Hepatocyte (in vitro differentiated cells): ENCODE measurements at regions not wholly inside any gene's neighbourhood (a gene's known extent, or its start where the extent isn't known, plus 50 kb on each side); places are given as distances from the start of the nearest gene placed in this dataset.

Experiments used
- DNase-seq: peaks from one replicate; pipeline ENCODE4 v3.0.0-alpha.2; 2016; ENCODE audit warnings: low spot score
- H2AFZ ChIP-seq: fragments of 200-600 bp; sonication (generic); 2 replicates; pipeline ENCODE4 v1.6.0; 2016; ENCODE audit warnings: antibody characterized with exemption, mild to moderate bottlenecking
- H3K27ac ChIP-seq: fragments of 200-600 bp; sonication (generic); 2 replicates; pipeline ENCODE4 v1.5.1; 2016; ENCODE audit warnings: mild to moderate bottlenecking
- H3K27me3 ChIP-seq: fragments of 200-600 bp; sonication (generic); 2 replicates; pipeline ENCODE4 v1.6.1; 2016
- H3K36me3 ChIP-seq: fragments of 200-600 bp; sonication (generic); replicated peaks from 2 replicates; pipeline ENCODE4 v1.5.1; 2016; ENCODE audit warnings: low read depth; ENCODE audit not compliant: insufficient read depth
- H3K4me1 ChIP-seq: fragments of 200-600 bp; sonication (generic); 2 replicates; pipeline ENCODE4 v1.5.1; 2016; ENCODE audit warnings: mild to moderate bottlenecking, moderate library complexity; ENCODE audit not compliant: insufficient read depth
- H3K4me2 ChIP-seq: fragments of 200-600 bp; sonication (generic); 2 replicates; pipeline ENCODE4 v1.6.0; 2016
- H3K4me3 ChIP-seq: fragments of 200-600 bp; sonication (generic); 2 replicates; pipeline ENCODE4 v1.5.1; 2016; ENCODE audit warnings: mild to moderate bottlenecking
- H3K79me2 ChIP-seq: fragments of 200-600 bp; sonication (generic); 2 replicates; pipeline ENCODE4 v1.6.0; 2017; ENCODE audit warnings: mild to moderate bottlenecking
- H3K9me2 ChIP-seq: fragments of 200-600 bp; sonication (generic); replicated peaks from 2 replicates; pipeline ENCODE4 v1.6.0; 2017; ENCODE audit warnings: mild to moderate bottlenecking; ENCODE audit not compliant: insufficient read depth
- H3K9me3 ChIP-seq: fragments of 200-600 bp; sonication (generic); 2 replicates; pipeline ENCODE4 v1.5.1; 2016; ENCODE audit warnings: low read depth, mild to moderate bottlenecking
- H4K20me1 ChIP-seq: fragments of 200-600 bp; sonication (generic); 2 replicates; pipeline ENCODE4 v1.6.0; 2016; ENCODE audit warnings: mild to moderate bottlenecking; ENCODE audit not compliant: insufficient read depth, poor library complexity, severe bottlenecking
- EZH2 ChIP-seq: fragments of 200-600 bp; sonication (generic); IDR thresholded peaks from 2 replicates; pipeline ENCODE4 v1.6.1; 2016; ENCODE audit warnings: antibody characterized with exemption, mild to moderate bottlenecking, borderline replicate concordance
- EZH2phosphoT487 ChIP-seq: fragments of 200-600 bp; sonication (generic); IDR thresholded peaks from one replicate; pipeline ENCODE4 v1.6.1; 2018; ENCODE audit warnings: antibody characterized with exemption, mild to moderate bottlenecking, low read depth, moderate library complexity; ENCODE audit not compliant: unreplicated experiment, severe bottlenecking
- WGBS: methylation state at CpG from one replicate; pipeline ENCODE4 v1.1.6; 2016; ENCODE audit warnings: low lambda C conversion rate; ENCODE audit errors: missing lambda C conversion rate; 5-methylcytosine and 5-hydroxymethylcytosine counted together
- TF ChIP-seq, protein P1 (sequence below): fragments of 200-600 bp; sonication (generic); IDR thresholded peaks from 2 replicates; pipeline ENCODE4 v1.5.1; 2016; ENCODE audit warnings: antibody characterized with exemption, mild to moderate bottlenecking; ENCODE audit not compliant: poor library complexity

DNA sequence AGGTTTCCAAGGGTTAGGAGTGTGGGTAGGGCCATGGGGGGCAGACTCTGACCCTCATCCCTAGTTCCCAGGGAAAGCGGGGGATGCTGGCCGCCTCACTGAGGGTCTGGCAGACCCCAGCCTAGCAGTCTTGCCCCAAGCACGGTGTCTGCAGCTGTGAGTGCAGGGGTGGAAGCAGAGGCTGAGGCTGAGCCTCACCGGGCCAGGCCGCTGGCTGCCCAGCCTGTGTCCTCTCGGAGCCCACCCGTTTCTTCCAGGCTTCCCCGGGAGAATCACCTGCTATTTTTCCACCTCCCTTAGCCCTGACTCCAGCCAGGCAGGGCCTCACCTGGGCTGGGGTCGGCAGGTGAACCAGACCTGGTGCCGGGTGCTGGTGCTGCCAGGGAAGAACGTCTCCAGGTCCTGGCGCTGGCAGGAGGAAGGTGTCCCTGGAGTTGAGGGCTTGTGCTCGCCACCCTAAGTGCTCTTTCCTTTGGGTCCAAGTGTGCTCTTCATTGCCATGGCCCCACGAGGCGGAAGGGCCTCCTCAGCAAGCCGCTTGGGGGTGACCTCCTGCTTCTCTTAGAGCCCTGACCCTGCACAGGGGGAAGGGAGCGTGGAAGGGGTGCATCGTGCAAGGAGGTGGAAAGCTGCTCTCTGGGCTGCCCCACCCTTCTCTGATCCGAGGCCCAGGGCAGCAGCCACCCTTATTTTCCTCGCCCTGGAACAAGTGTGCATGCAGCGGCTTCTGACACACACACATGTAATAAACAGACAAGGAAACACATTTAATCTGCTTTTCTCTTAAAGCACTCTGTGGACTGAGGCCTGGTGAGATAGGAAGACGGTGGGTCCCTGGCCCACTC lies 112.7 kb downstream of the FAM53A start:
- H3K27me3 ChIP-seq, result no peaks in the 10 kb centered on the region

DNA sequence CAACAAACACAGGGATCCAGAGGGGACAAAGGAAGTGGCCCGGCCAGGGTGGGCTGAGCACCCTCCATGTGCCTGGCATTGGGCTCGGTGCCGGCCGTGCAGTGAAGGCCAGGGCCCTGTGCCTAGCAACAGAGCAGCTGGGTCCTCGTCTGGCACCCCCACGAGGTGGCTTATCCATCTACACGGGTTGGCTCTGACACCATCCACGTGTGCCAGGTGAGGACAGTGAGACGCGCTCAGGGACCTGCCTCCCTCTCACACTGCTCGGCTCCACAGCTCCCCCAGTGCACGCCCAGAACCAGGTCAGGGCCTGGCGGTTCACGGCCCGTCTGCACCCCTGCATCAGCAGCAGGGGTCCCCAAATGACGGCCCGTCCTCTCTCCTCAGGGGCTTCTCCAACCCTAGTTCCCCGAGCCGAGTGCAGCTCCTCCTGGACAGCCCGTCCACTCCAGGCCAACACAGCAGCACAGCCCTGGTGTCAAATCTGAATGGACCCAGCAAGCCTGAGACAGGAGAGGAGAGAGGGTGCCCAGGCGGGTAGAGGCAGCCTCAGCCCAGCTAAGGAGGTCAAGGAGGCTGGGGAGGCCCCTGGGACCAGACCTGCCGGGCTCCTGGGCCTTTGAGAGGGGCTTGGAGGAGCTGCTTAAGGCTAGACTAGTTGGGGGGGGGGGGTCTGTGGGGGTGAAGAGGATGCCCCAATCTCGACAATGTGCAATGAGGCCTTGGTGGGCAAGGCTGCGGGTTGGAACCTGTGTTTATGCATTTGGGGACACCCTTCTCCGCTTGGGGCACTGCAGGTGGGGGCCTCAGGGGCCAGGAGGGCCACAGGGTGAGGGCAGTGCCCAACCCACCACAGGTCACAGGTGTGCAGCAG lies 113.6 kb downstream of the FAM53A start:
- WGBS, result 87% methylated on average over 24 of the region's 25 CpGs

More for the DNA sequence above, 112.7 kb downstream of the FAM53A start:
- Histone ChIP-seq H3K36me3 (no peaks in the 10 kb centered on the region), H2AFZ (no peak overlapping the region), H3K9me3 (no peaks in the 10 kb centered on the region), H3K4me2 (no peak overlapping the region), H3K27ac (no peak overlapping the region), H3K79me2 (no peaks in the 10 kb centered on the region), H3K4me3 (no peak overlapping the region), H4K20me1 (no peaks in the 10 kb centered on the region), H3K4me1 (no peaks in the 10 kb centered on the region), H3K9me2 (no peaks in the 10 kb centered on the region)
- TF ChIP-seq, protein P1, sequence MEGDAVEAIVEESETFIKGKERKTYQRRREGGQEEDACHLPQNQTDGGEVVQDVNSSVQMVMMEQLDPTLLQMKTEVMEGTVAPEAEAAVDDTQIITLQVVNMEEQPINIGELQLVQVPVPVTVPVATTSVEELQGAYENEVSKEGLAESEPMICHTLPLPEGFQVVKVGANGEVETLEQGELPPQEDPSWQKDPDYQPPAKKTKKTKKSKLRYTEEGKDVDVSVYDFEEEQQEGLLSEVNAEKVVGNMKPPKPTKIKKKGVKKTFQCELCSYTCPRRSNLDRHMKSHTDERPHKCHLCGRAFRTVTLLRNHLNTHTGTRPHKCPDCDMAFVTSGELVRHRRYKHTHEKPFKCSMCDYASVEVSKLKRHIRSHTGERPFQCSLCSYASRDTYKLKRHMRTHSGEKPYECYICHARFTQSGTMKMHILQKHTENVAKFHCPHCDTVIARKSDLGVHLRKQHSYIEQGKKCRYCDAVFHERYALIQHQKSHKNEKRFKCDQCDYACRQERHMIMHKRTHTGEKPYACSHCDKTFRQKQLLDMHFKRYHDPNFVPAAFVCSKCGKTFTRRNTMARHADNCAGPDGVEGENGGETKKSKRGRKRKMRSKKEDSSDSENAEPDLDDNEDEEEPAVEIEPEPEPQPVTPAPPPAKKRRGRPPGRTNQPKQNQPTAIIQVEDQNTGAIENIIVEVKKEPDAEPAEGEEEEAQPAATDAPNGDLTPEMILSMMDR, result no peak
- 73% methylated on average over 22 of the region's 22 CpGs for WGBS
- DNase-seq, result no peak

DNA sequence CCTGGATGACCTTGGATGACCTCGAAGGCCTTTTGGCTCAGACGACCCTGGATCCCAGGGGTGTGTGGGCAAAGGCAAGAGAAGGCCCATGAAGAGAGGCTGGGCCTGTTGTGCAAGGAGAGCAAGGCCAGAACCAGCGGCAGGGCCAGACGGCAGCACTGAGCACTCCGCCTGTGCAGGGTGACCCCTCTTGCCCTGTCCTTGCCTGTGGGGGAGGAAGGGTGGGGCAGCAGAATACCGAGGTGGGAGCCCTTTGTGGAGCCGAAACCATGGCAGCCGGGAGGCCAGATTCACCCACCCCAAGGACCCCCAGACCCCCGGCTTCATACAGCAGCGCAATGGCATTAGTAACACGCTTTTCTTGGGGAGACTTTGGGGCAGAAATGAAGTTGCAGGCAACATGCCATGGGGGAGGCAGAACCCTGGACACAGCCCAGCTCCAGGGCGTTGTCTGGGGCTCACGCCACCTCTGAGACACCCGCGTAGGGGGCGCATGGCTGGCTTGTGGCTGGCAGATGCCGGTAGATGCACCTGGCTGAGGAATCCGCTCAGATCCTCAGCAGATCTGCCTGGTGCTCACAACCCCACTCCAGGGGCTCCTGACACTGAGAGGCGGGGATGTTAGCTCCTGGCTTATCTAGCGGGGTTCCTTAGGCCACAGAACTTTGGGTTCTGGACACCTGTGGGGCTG lies 114.5 kb downstream of the FAM53A start:
- TF ChIP-seq EZH2 (no peak), EZH2phosphoT487 (no peak)
- TF ChIP-seq, protein P1, result no peak
- no peak overlapping the region for H2AFZ ChIP-seq
- H3K79me2 ChIP-seq, result no peaks in the 10 kb centered on the region
- H3K36me3 ChIP-seq, result no peaks in the 10 kb centered on the region
- WGBS, result 90% methylated on average over 17 of the region's 20 CpGs
- H3K4me2 ChIP-seq, result no peak overlapping the region
- no peak for DNase-seq
- H3K9me3 ChIP-seq, result no peaks in the 10 kb centered on the region
- no peaks in the 10 kb centered on the region for H3K27me3 ChIP-seq
- no peaks in the 10 kb centered on the region for H3K9me2 ChIP-seq
- H3K4me3 ChIP-seq, result no peak overlapping the region
- no peaks in the 10 kb centered on the region for H4K20me1 ChIP-seq
- H3K4me1 ChIP-seq, result no peaks in the 10 kb centered on the region
- H3K27ac ChIP-seq, result no peak overlapping the region

More for the DNA sequence above, 113.6 kb downstream of the FAM53A start:
- Histone ChIP-seq H3K27me3 (no peaks in the 10 kb centered on the region), H3K4me3 (no peak overlapping the region), H2AFZ (no peak overlapping the region), H3K4me2 (no peak overlapping the region), H3K36me3 (no peaks in the 10 kb centered on the region), H4K20me1 (no peaks in the 10 kb centered on the region), H3K27ac (no peak overlapping the region), H3K9me2 (no peaks in the 10 kb centered on the region), H3K79me2 (no peaks in the 10 kb centered on the region), H3K4me1 (no peaks in the 10 kb centered on the region), H3K9me3 (no peaks in the 10 kb centered on the region)
- TF ChIP-seq EZH2phosphoT487 (no peak), EZH2 (no peak)
- TF ChIP-seq, protein P1, result no peak
- no peak for DNase-seq
